ENCODE measurements at regions not wholly inside any gene's neighbourhood (a gene's known extent, or its start where the extent isn't known, plus 50 kb on each side); places are given as distances from the start of the nearest gene placed in this dataset.

DNA sequence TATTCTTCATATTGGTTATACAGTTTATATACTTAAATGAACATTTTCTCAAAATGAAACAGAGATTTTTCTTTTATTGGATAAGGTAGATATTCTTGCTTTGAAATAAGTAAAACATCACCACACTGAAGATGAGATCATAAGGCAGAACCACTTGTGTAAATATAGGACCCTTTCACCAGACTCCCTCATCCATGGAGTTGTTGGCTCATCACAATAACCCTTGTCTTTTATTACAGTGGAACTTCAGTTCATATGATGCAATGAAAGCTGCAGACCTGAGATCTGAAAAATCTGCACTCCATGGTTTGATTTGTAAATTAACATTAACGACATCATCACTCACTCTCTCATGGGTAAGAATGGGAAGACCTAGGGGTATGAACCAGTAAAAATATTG lies 51.9 kb upstream of the DBX2 start:
- no peak for DNase-seq (ENCODE audit: low read depth)

DNA sequence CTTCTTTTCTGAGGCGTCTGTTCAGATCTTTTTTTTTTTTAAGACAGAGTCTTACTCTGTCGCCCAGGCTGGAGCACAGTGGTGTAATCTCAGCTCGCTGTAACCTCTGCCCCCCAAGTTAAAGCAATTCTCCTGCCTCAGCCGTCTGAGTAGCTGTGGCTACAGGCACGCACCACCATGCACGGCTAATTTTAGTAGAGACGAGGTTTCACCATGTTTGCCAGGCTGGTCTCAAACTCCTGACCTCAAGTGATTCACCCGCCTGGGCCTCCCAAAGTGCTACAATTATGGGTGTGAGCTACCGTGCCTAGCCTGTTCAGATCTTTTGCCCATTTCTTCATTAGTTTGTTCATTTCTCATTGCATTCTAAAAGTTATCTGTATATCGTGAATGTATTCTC lies 55.1 kb upstream of the DBX2 start:
- DNase-seq (ENCODE audit: low read depth) = no peak

DNA sequence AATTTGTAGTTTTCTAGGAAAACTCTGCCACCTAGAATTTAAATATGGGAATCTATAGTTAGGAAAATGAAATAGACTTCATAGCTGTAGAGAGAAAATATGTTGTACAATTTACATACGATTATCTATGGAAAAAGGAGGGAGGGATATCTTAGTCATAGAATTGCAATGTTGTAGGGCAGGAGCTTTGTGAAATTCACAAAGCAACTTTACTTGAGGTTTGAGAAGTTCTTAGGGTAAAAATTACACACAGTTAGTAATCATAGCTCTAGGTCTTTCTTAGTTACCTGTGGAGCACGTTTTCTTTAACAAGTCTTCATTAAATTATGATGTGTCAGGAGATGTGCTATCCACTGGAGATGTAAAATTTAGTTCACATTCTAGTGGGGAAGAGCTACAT lies 61.4 kb upstream of the DBX2 start:
- DNase-seq (ENCODE audit: low read depth) = no peak

DNA sequence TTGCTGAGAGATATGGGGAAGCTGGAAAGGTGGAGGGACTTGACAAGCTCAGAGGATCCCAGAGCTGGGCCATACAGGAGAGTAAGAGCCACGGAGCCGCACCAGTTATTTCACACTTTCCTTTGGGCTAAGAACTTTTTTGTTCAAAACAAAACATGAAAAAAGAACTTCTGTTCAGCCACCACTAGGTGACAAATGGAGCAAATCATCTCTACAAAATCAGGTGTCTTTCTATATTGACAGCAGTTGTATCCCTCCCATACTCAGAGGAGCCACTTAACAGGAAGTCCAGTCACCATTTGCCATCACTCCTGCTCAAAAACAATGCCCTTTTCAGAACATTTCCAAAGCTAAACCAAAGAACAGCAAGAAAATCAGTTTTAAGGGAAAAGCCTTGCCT lies 70.3 kb upstream of the DBX2 start:
- DNase-seq (ENCODE audit: low read depth) = no peak

DNA sequence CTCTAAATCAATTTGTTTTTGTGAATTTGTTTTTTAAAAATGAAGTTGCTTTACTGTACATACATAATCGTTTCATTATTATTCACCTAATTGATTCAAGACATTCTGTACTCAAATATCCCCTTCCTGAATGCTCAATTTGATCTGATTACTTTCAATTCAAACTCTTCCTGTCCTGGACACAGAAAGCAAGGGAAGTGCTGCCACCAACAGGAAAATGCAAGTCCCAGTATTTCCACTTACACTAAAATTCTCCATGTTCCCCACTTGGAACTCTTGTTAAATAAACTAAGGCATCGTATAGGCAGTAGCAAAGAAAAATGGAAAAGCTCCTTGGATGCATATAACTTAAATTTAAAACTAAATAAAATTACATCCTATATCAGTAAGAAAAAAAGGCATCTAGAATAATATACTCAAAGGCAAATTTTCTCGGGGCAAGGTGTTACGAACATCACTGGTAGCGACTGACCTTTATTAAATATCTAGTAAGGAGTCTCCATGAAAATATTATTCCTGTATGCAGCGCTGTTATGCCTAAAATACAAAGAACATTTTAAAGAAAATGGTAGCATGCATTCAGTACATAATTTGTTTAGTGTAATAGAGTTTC lies 72.0 kb upstream of the DBX2 start:
- DNase-seq (ENCODE audit: low read depth) = peak; percentile 36

DNA sequence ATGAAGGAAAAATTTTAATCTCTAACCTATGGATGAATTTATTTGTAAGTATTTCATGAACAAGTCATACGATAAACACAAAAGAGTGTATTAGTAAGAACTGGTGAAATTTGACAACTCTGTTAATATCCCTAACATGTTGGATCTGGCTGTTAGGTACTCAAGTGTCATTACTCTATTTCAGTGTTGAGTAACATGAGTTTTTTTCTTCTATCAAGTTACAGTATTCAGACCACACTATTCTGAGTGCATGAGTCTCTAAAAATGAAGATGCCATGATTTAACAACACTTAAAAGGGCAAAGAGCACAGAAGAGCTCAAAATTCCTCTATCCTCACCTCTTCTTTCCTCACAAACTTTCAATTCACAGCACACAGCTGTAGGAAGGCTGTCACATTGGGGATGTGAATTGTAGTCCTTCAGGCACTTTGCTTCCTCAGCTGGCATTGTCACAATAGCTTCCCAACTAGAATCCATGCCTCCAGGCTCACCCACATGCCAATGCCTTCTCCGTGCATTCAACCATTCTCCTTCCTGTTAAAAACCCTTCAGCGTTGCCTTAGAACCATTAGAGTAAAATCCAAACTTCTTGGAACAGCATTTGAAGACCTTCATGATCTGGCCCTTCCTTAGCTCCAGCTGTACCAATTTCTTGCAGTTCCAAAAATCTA lies 73.7 kb upstream of the DBX2 start:
- DNase-seq (ENCODE audit: low read depth) = no peak

DNA sequence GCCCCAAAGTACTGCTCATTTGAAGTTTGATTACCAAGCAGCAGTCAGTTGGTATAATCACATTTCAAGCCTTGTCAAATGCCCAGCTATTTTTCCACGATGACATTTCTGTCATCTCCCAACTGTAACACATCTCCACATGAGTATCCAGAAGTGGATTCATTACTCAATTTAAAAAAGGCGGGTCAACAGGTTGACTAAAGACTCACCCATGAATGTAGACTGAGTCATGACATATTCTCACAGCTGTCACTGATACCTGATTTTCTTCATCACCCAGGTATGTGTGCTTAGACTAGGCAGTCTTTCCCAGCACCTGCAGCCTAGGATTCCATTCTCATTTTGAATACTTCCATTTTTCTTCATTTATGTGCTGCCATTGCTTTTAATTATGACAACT lies 75.1 kb upstream of the DBX2 start:
- no peak for DNase-seq (ENCODE audit: low read depth)

DNA sequence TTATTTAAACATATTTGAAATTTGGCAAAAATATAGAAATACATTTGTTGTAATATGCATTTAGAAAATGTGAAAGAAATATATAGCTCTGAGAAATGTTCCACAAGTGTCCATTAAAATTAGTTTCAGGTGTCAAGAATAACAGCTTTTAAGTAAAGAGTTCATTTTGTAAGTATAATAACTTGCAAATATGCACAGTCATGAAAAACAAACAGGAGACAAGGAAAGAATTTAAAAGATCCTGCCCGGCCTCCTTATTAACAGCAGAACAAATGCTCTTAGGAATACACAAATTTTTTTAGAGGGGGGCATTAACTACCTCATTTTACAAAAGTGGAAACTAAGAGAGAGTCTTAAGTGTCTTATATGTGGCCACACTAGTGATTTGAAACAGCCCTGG lies 77.7 kb upstream of the DBX2 start:
- no peak for DNase-seq (ENCODE audit: low read depth)

DNA sequence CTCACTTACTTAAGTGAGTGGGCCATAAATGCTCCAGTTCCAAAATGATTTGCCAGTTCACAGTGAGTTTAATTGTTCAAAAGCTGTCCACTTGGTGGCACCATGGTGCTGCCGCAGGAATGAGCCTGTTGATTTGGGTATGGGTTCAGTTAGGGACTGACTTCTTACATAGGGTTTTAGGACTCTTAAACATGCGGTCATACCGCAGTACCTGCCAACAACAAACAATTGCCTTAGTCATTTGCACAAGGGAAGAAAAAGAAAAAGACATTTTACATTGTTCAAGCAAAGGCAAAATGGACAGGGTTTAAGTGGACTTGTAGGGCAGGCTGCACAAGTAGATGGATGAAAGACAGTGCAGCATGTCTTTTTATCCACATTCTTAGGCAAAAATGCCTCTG lies 80.0 kb upstream of the DBX2 start:
- DNase-seq (ENCODE audit: low read depth) = peak; percentile 36

DNA sequence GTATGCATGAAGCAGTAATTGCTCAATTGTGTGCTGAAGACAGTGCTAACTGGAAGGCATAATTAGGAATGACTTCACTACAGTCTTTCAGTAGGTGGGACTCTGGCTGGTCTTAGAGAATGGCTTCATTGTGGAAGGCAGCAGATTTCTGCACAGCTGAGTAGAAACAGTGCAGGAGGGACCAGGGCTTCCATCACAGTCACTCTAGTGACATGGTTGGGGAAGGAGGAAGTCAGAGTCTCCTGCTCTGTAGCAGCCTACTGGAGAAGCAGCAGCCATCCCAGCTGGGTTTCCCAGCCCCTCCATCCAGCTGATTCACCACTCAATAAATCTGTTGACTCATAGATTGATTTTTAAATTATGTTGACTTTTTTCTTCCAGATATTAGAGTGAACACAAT lies 80.6 kb upstream of the DBX2 start:
- no peak for DNase-seq (ENCODE audit: low read depth)

DNA sequence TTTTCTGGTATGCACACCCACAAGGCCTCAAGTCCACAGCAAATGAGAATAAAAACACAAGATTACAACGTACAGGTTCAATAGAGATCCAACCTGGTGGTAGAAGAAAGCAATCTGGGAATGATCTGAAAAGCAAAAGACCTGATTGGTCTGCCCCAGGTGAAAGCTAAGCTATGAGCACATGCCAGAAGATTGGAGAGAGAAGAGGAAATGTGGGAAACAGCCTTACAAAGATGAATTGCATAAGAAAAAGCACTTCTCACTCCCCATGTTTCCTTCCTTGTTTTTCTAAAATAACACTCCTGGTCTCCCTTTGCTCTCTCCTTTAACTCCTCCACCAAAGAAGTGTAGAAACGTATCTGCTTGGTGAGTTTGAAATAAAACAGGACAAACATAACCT lies 77.3 kb upstream of the ANO6 start:
- DNase-seq (ENCODE audit: low read depth) = no peak

DNA sequence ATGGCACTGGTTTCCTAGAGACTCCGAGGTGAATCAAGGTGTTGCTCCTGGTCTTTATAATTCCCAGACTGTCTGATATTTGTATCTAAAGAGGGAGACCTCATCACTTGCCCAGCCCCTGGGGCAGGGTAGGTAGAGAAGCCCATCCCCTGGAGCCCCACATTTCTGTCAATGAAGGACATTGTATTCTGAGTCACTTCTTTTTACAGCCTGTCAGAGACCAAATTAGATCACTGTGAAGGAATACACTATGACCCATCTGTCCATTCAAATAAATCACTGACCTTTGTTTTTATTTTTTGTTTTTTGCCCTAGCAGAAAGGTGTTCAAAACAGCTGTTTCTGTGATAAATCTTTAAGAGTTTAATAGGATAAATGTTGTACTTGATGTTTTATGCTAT lies 67.9 kb upstream of the ANO6 start:
- DNase-seq (ENCODE audit: low read depth) = no peak

DNA sequence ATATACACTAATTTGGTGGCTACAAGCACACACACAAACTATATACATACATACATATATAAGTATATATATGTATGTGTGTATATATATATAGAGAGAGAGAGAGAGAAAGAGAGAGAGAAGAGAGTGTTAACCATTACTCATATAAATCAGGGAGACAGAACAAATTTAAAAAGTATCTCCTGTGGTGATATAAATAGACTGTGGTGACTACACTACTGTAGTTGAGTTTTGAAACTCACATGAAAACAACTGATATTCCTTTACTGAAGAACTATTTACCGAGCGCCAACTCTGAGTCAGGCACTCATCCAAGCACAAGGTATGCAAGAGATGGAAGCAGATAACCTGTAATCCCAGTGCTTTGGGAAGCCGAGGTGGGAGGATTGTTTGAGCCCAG lies 67.3 kb upstream of the ANO6 start:
- no peak for DNase-seq (ENCODE audit: low read depth)

DNA sequence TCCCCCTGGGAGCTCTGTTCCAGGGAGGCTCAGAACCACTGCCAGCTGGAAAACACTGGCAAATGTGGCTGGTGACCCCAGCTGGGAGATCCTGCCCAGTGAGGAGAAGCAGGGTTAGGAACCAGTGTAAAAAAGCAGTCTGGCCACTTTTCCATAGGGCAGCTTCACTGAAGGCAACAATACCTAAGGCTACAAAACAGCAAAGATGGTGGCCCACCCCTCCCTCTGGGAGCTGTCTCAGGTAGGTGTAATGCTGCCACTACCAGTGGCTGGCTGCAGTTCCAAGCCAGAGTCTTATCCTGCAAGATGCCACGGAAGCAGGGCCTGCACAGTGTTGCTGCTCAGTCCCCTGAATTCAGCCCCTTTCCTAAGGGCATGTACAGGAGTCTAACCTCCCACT lies 50.6 kb upstream of the ANO6 start:
- DNase-seq (ENCODE audit: low read depth) = no peak

DNA sequence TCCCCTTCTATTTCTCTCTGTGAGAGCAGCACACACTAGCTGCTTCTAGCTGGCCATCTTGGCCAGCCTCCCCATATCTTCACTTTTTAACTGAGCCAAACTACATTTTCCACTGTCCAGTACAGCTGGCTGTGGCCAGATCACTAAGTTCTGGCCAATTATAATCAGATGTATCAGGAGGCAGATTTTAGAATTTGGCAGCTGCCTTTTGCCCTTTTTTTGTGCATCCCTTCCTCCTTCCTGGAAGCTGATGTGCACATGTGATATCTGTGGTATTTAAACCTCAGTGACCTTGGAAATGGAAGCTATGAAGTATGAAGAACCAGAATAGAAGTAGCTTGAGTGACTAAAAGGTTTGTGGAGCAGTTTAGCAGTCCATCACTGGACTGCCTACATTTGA lies 49.8 kb upstream of the ANO6 start:
- peak; percentile 44 for DNase-seq (ENCODE audit: low read depth)

Measured in forelimb muscle (tissue), 1 donor.